ENCODE measurements at regions not wholly inside any gene's neighbourhood (a gene's known extent, or its start where the extent isn't known, plus 50 kb on each side); places are given as distances from the start of the nearest gene placed in this dataset.

DNA sequence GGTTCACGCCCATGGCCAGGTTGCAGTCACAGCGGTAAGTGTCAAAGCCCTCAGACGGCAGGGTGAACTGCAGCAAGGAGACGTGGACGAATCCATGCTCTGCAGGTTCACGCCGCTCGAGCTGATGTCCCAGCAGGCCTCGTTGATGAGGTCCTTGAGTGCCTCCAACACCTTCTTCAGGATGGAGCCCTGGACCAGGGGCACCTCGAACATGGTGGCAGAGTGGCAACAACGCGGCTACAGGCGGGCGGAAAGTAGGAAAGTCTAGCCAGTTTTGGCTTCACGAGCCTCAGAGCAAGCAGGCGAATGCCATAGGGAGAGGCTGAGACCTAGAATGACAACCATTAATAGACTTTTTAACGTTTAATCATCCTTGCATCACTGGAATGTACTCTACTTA lies 485.9 kb downstream of the ZNF674 start:
- CTCF ChIA-PET, result no interaction called here
- TF ChIP-seq, protein P1, sequence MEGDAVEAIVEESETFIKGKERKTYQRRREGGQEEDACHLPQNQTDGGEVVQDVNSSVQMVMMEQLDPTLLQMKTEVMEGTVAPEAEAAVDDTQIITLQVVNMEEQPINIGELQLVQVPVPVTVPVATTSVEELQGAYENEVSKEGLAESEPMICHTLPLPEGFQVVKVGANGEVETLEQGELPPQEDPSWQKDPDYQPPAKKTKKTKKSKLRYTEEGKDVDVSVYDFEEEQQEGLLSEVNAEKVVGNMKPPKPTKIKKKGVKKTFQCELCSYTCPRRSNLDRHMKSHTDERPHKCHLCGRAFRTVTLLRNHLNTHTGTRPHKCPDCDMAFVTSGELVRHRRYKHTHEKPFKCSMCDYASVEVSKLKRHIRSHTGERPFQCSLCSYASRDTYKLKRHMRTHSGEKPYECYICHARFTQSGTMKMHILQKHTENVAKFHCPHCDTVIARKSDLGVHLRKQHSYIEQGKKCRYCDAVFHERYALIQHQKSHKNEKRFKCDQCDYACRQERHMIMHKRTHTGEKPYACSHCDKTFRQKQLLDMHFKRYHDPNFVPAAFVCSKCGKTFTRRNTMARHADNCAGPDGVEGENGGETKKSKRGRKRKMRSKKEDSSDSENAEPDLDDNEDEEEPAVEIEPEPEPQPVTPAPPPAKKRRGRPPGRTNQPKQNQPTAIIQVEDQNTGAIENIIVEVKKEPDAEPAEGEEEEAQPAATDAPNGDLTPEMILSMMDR (IDR thresholded peaks at IDR 0.05; ENCODE audit: insufficient read depth, low read depth, low read length), result no peak
- H3K27me3 ChIP-seq (ENCODE audit: control insufficient read depth, insufficient read depth, low read length), result no peaks in the 10 kb centered on the region

DNA sequence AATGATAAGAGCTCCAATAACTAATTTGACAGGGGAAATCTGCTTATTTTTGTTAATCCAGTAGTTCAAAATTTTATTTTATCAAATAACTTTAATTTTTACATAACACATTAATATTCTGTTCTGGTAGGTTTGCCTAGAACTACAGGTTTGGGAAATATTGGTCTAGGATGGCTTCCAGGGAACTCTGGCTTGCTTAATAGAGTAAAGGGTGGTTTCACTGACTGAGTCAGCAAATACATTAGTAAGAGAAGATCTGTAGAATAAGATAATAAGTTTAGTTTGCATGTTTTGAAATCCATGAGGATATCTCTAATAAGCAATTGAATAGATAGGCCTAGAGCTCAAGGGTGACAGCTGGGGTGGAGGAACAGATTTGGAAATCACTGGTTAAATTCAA lies 500.7 kb downstream of the ZNF674 start:
- ChIA-PET POLR2A (no interaction called here), CTCF (no interaction called here)
- H3K36me3 ChIP-seq (ENCODE audit: control insufficient read depth, insufficient read depth, low read length), result no peaks in the 10 kb centered on the region
- H3K4me3 ChIP-seq (ENCODE audit: low read depth, low read length), result no peak overlapping the region
- TF ChIP-seq, protein P1 (IDR thresholded peaks at IDR 0.05; ENCODE audit: insufficient read depth, low read depth, low read length), result no peak
- DNase-seq (ENCODE audit: low read depth), result no peak
- H3K27me3 ChIP-seq (ENCODE audit: control insufficient read depth, insufficient read depth, low read length), result no peaks in the 10 kb centered on the region

More for the DNA sequence above, 485.9 kb downstream of the ZNF674 start:
- POLR2A ChIA-PET, result no interaction called here
- no peak for DNase-seq (ENCODE audit: low read depth)
- no peak overlapping the region for H3K4me3 ChIP-seq (ENCODE audit: low read depth, low read length)
- H3K36me3 ChIP-seq (ENCODE audit: control insufficient read depth, insufficient read depth, low read length), result no peaks in the 10 kb centered on the region

DNA sequence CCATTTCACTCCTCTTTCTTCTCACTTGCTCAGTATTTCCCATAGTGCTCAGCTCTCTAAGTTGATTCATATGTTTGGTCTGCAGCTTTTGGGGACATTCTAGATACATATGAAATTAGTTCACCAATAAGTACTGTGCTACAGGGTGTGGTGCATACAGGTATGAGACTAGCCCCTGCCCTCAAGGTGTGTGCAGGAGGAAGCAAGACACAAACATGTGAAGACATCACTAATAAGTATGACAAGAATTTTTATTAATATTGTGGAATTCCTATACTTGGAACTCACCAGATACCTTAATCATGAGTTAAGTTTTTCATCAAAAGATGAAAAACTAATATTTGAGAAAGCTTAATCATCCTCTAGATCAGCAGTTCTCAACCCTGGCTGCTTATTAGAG lies 505.2 kb downstream of the ZNF674 start:
- POLR2A ChIA-PET, result no interaction called here
- Histone ChIP-seq H3K4me3 (ENCODE audit: low read depth, low read length) (no peak overlapping the region), H3K36me3 (ENCODE audit: control insufficient read depth, insufficient read depth, low read length) (no peaks in the 10 kb centered on the region), H3K27me3 (ENCODE audit: control insufficient read depth, insufficient read depth, low read length) (no peaks in the 10 kb centered on the region)
- TF ChIP-seq, protein P1 (IDR thresholded peaks at IDR 0.05; ENCODE audit: insufficient read depth, low read depth, low read length), result no peak
- CTCF ChIA-PET, result no interaction called here
- no peak for DNase-seq (ENCODE audit: low read depth)

DNA sequence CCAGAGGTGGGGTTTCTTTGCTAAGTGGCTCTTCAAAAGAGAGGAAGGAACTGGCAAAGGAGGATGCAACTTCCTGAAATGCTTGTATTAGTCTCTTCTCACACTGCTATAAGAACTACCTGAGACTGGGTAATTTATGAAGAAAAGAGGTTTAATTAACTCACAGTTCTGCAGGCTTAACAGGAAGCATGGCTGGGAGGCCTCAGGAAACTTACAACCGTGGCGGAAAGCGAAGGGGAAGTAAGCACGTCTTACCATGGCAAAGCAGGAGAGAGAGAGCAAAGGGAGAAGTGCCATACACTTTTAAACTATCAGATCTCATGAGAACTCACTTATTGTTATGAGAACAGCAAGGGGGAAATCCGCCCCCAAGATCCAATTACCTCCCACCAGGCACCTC lies 505.7 kb downstream of the ZNF674 start:
- Histone ChIP-seq H3K36me3 (ENCODE audit: control insufficient read depth, insufficient read depth, low read length) (no peaks in the 10 kb centered on the region), H3K4me3 (ENCODE audit: low read depth, low read length) (no peak overlapping the region), H3K27me3 (ENCODE audit: control insufficient read depth, insufficient read depth, low read length) (no peaks in the 10 kb centered on the region)
- ChIA-PET CTCF (no interaction called here), POLR2A (no interaction called here)
- TF ChIP-seq, protein P1 (IDR thresholded peaks at IDR 0.05; ENCODE audit: insufficient read depth, low read depth, low read length), result no peak
- no peak for DNase-seq (ENCODE audit: low read depth)

DNA sequence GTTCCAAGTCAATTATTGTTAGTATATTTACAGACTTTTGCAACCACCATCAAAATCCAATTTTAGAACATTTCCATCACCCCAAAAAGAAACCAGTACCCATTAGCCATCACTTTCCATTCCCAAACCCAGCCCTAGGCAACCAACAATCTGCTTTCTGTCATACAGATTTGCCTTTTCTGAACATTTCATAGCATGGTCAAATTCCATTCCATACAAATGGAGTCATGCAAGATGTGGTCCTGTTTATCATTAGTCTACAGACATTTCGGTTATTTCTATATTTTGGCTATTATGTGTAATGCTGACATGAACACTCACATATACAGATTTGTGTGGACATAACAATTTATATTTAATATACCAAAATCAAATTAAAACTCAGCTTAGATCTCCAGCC lies 508.7 kb downstream of the ZNF674 start:
- Histone ChIP-seq H3K4me3 (ENCODE audit: low read depth, low read length) (no peak overlapping the region), H3K36me3 (ENCODE audit: control insufficient read depth, insufficient read depth, low read length) (no peaks in the 10 kb centered on the region), H3K27me3 (ENCODE audit: control insufficient read depth, insufficient read depth, low read length) (no peaks in the 10 kb centered on the region)
- CTCF ChIA-PET, result interaction anchor here (0.9 kb wide), 1 partner anchor 12 kb away, joined by 3 read pairs; no protein-coding TSS in a partner anchor
- TF ChIP-seq, protein P1 (IDR thresholded peaks at IDR 0.05; ENCODE audit: insufficient read depth, low read depth, low read length), result no peak
- POLR2A ChIA-PET, result no interaction called here
- no peak for DNase-seq (ENCODE audit: low read depth)

Measured in BJ (cell line).